ENCODE measurements at regions not wholly inside any gene's neighbourhood (a gene's known extent, or its start where the extent isn't known, plus 50 kb on each side); places are given as distances from the start of the nearest gene placed in this dataset.

DNA sequence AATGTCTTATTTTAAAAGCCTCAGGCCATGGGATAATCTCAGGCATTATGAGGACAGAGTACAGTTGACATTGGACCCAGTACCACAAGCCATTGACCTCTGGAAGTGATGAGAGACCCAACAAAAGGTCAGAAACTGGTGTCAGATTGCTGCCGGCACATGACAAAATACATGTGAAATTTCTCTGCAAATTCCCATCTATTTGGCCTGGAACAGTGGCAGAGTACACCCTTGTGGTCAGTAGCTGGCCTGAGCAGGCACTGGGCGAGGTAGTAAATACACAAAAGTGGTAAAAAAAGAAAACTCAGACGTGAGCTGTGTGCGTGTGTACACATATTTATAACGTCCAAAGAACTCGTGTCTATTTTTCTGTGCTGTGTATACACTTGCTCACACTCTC lies 155.5 kb downstream of the DHX15 start:
- no peaks in the 10 kb centered on the region for H3K4me1 ChIP-seq (replicated peaks in 1 of 2)
- H3K4me3 ChIP-seq: no peak overlapping the region
- H3K27me3 ChIP-seq: no peaks in the 10 kb centered on the region
- no peaks in the 10 kb centered on the region for H3K36me3 ChIP-seq (replicated peaks in 1 of 2)
- WGBS, 4 donors: 56 to 62% (median 59%) methylated on average over 6 of the region's 6 CpGs
- no peak for DNase-seq
- intact Hi-C loops (cut with DNase I): no loop called here
- no peak overlapping the region for H3K27ac ChIP-seq
- no peak for TF ChIP-seq POLR2A (IDR thresholded peaks at IDR 0.05)
- no peak for TF ChIP-seq CTCF (IDR thresholded peaks at IDR 0.05)
- no peaks in the 10 kb centered on the region for H3K9me3 ChIP-seq (replicated peaks in 1 of 3)

DNA sequence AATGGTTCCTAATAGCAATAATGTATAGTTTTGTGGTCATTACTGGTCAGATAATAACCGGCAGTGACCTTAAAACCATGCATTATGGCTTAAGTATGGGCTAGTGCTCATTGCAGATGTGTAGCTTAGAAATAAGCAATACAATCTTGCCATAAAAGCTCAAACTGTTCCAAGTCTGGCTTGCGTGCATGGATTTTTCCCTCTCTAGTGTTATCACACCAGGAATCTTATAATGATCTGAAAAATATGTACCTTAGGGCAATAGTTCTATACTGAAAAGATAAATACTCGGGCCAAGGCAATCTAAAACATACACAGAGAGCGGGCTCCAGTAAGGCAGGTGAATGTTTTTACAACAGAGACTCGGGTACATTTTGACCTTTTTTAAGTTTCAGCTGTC lies 157.8 kb downstream of the DHX15 start:
- Histone ChIP-seq H3K4me1 (replicated peaks in 1 of 2) (no peaks in the 10 kb centered on the region), H3K36me3 (replicated peaks in 1 of 2) (no peaks in the 10 kb centered on the region), H3K4me3 (no peak overlapping the region), H3K27ac (no peak overlapping the region), H3K9me3 (replicated peaks in 1 of 3) (no peaks in the 10 kb centered on the region), H3K27me3 (no peaks in the 10 kb centered on the region)
- DNase-seq: no peak
- no peak for TF ChIP-seq POLR2A (IDR thresholded peaks at IDR 0.05)
- WGBS, 4 donors: 64 to 70% (median 70%) methylated on average over 5 of the region's 5 CpGs
- intact Hi-C loops (cut with DNase I): no loop called here

GRCh38 chr4:24425863-24426262 lies 158.5 kb downstream of the DHX15 start:
- Histone ChIP-seq H3K27me3 (no peaks in the 10 kb centered on the region), H3K36me3 (replicated peaks in 1 of 2) (no peaks in the 10 kb centered on the region), H3K27ac (no peak overlapping the region), H3K9me3 (replicated peaks in 1 of 3) (no peaks in the 10 kb centered on the region), H3K4me1 (replicated peaks in 1 of 2) (no peaks in the 10 kb centered on the region), H3K4me3 (no peak overlapping the region)
- no peak for DNase-seq
- intact Hi-C loops (cut with DNase I): no loop called here
- 38 to 48% (median 43%) methylated on average over 3 of the region's 3 CpGs for WGBS, 4 donors
- no peak for TF ChIP-seq POLR2A (IDR thresholded peaks at IDR 0.05)
- no peak for TF ChIP-seq CTCF (IDR thresholded peaks at IDR 0.05)

DNA sequence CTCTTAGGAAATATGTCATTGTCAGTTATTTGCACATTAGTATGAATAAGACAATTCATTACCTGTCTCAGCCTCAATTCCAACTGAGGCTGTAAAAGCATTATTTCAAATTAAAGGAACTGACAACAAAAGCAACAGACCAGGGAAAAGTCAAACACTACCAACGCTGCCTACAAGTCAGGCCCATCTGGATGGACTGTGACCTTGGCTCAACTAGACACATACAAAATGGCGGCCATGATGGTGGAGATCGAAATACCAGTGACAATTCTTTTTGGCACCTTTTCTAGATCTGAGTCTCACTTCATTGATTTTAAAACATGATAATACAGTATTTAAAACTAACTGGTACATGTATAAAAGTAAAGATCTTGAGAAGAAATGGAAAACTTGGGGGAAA lies 160.7 kb downstream of the DHX15 start:
- WGBS, 4 donors: 70 to 94% (median 92%) methylated on average over 3 of the region's 3 CpGs
- no peaks in the 10 kb centered on the region for H3K9me3 ChIP-seq (replicated peaks in 1 of 3)
- H3K4me3 ChIP-seq: no peak overlapping the region
- no peak for DNase-seq
- no peak overlapping the region for H3K27ac ChIP-seq
- intact Hi-C loops (cut with DNase I): no loop called here
- no peaks in the 10 kb centered on the region for H3K4me1 ChIP-seq (replicated peaks in 1 of 2)
- TF ChIP-seq CTCF (IDR thresholded peaks at IDR 0.05) (no peak), POLR2A (IDR thresholded peaks at IDR 0.05) (no peak)
- H3K27me3 ChIP-seq: no peaks in the 10 kb centered on the region
- H3K36me3 ChIP-seq (replicated peaks in 1 of 2): no peaks in the 10 kb centered on the region

- no peak for TF ChIP-seq CTCF (IDR thresholded peaks at IDR 0.05)
- no peak for TF ChIP-seq POLR2A (IDR thresholded peaks at IDR 0.05)
- Histone ChIP-seq H3K4me1 (replicated peaks in 1 of 2) (no peaks in the 10 kb centered on the region), H3K4me3 (no peak overlapping the region), H3K27me3 (no peaks in the 10 kb centered on the region), H3K36me3 (replicated peaks in 1 of 2) (no peaks in the 10 kb centered on the region), H3K9me3 (replicated peaks in 1 of 3) (no peaks in the 10 kb centered on the region), H3K27ac (no peak overlapping the region)
- no peak for DNase-seq
- intact Hi-C loops (cut with DNase I): no loop called here
- 70 to 90% (median 79%) methylated on average over 2 of the region's 2 CpGs for WGBS, 4 donors
Measured at GRCh38 chr4:24422644-24423043, 161.7 kb downstream of the DHX15 start.
